ENCODE measurements at regions not wholly inside any gene's neighbourhood (a gene's known extent, or its start where the extent isn't known, plus 50 kb on each side); places are given as distances from the start of the nearest gene placed in this dataset.

GRCh38 chr16:6204945-6205344 is 1107.3 kb upstream of the EEF2KMT start:
- TF ChIP-seq CTCF (IDR thresholded peaks at IDR 0.05 in 4 of 5, conservative IDR thresholded peaks at IDR 0.05 in 1 of 5) (no peak), POLR2A (IDR thresholded peaks at IDR 0.05) (no peak)
